ENCODE measurements at regions not wholly inside any gene's neighbourhood (a gene's known extent, or its start where the extent isn't known, plus 50 kb on each side); places are given as distances from the start of the nearest gene placed in this dataset.

DNA sequence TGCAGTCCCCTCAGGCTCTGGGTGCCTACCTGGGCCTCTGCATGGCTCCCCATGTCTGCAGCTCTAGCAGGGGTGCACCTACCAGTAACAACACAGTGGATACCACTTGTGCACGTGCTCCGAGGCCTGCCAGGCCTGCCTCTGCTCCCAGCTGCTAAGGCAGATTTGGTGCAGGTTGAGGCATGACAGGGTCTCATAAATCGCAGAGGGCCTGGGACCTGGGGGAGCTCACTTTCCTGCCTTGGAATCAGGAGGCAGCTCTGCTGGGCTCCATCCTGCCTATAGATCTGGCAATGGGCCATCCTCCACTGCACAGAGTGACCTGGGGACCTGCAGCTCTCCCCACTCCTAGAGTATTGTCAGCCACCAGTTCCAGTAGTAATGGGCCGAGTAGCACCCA, 121.9 kb upstream of the CXCL14 start:
- ATAC-seq: no peak
- TF ChIP-seq BACH2 (CRISPR knock-in tag; IDR thresholded peaks at IDR 0.05; ENCODE audit: borderline replicate concordance) (no peak), RARB (CRISPR knock-in tag; IDR thresholded peaks at IDR 0.05) (no peak), ZC3H10 (CRISPR knock-in tag; IDR thresholded peaks at IDR 0.05) (no peak), ZNF70 (CRISPR knock-in tag; IDR thresholded peaks at IDR 0.05) (no peak), ESRRG (CRISPR knock-in tag; IDR thresholded peaks at IDR 0.05) (no peak), ZFP3 (CRISPR knock-in tag; IDR thresholded peaks at IDR 0.05) (no peak), SNAI2 (CRISPR knock-in tag; IDR thresholded peaks at IDR 0.05) (no peak), TCF4 (CRISPR knock-in tag; IDR thresholded peaks at IDR 0.05; ENCODE audit: borderline replicate concordance) (no peak), ZNF8 (CRISPR knock-in tag; IDR thresholded peaks at IDR 0.05) (no peak), ISL1 (CRISPR knock-in tag; IDR thresholded peaks at IDR 0.05) (no peak), PPARA (CRISPR knock-in tag; IDR thresholded peaks at IDR 0.05; ENCODE audit: borderline replicate concordance) (no peak), CSDC2 (CRISPR knock-in tag; IDR thresholded peaks at IDR 0.05) (no peak), ARNTL (CRISPR knock-in tag; IDR thresholded peaks at IDR 0.05; ENCODE audit: borderline replicate concordance, low read depth) (no peak), GLIS3 (CRISPR knock-in tag; IDR thresholded peaks at IDR 0.05) (no peak), OSR1 (CRISPR knock-in tag; IDR thresholded peaks at IDR 0.05) (no peak), ZNF565 (CRISPR knock-in tag; conservative IDR thresholded peaks at IDR 0.05; ENCODE audit: low read depth) (no peak), ZFP30 (CRISPR knock-in tag; IDR thresholded peaks at IDR 0.05) (no peak), TOX (CRISPR knock-in tag; IDR thresholded peaks at IDR 0.05; ENCODE audit: borderline replicate concordance) (no peak)
- TF ChIP-seq, protein P1, sequence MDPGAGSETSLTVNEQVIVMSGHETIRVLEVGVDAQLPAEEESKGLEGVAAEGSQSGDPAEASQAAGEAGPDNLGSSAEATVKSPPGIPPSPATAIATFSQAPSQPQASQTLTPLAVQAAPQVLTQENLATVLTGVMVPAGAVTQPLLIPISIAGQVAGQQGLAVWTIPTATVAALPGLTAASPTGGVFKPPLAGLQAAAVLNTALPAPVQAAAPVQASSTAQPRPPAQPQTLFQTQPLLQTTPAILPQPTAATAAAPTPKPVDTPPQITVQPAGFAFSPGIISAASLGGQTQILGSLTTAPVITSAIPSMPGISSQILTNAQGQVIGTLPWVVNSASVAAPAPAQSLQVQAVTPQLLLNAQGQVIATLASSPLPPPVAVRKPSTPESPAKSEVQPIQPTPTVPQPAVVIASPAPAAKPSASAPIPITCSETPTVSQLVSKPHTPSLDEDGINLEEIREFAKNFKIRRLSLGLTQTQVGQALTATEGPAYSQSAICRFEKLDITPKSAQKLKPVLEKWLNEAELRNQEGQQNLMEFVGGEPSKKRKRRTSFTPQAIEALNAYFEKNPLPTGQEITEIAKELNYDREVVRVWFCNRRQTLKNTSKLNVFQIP (CRISPR knock-in tag; IDR thresholded peaks at IDR 0.05; ENCODE audit: borderline replicate concordance, low read depth): no peak
- TF ChIP-seq, protein P2, sequence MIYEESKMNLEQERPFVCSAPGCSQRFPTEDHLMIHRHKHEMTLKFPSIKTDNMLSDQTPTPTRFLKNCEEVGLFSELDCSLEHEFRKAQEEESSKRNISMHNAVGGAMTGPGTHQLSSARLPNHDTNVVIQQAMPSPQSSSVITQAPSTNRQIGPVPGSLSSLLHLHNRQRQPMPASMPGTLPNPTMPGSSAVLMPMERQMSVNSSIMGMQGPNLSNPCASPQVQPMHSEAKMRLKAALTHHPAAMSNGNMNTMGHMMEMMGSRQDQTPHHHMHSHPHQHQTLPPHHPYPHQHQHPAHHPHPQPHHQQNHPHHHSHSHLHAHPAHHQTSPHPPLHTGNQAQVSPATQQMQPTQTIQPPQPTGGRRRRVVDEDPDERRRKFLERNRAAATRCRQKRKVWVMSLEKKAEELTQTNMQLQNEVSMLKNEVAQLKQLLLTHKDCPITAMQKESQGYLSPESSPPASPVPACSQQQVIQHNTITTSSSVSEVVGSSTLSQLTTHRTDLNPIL (CRISPR knock-in tag; IDR thresholded peaks at IDR 0.05; ENCODE audit: low read depth): no peak

DNA sequence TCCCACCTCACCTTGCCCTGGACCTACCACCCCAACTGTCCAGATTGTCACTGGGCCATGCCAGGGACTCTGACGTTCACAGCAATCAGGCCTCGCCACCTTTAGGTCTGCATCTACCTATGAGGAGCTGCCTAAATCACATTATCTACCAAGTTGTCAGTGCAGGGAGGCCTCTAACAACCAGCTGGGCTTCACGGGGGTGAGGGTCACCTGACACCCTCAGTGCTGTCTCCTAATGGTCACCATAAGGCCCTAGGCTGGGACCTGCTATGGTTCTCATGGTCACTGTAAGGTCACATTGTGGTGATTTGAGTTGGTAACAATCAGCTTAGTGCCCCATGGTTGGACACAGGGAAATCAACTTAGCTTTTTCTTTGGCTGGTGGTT, 119.2 kb upstream of the CXCL14 start:
- ATAC-seq: no peak
- TF ChIP-seq TSHZ2 (CRISPR knock-in tag; IDR thresholded peaks at IDR 0.05): no peak
- no peak for TF ChIP-seq TCF4 (CRISPR knock-in tag; IDR thresholded peaks at IDR 0.05; ENCODE audit: borderline replicate concordance)
- no peak for TF ChIP-seq SNAI2 (CRISPR knock-in tag; IDR thresholded peaks at IDR 0.05)
- TF ChIP-seq ZFP30 (CRISPR knock-in tag; IDR thresholded peaks at IDR 0.05): no peak
- TF ChIP-seq TOX (CRISPR knock-in tag; IDR thresholded peaks at IDR 0.05; ENCODE audit: borderline replicate concordance): no peak
- TF ChIP-seq ZNF565 (CRISPR knock-in tag; conservative IDR thresholded peaks at IDR 0.05; ENCODE audit: low read depth): no peak
- TF ChIP-seq ZFP3 (CRISPR knock-in tag; IDR thresholded peaks at IDR 0.05): no peak
- no peak for TF ChIP-seq GLIS3 (CRISPR knock-in tag; IDR thresholded peaks at IDR 0.05)
- TF ChIP-seq ZNF70 (CRISPR knock-in tag; IDR thresholded peaks at IDR 0.05): no peak
- no peak for TF ChIP-seq BACH2 (CRISPR knock-in tag; IDR thresholded peaks at IDR 0.05; ENCODE audit: borderline replicate concordance)
- TF ChIP-seq, protein P3, sequence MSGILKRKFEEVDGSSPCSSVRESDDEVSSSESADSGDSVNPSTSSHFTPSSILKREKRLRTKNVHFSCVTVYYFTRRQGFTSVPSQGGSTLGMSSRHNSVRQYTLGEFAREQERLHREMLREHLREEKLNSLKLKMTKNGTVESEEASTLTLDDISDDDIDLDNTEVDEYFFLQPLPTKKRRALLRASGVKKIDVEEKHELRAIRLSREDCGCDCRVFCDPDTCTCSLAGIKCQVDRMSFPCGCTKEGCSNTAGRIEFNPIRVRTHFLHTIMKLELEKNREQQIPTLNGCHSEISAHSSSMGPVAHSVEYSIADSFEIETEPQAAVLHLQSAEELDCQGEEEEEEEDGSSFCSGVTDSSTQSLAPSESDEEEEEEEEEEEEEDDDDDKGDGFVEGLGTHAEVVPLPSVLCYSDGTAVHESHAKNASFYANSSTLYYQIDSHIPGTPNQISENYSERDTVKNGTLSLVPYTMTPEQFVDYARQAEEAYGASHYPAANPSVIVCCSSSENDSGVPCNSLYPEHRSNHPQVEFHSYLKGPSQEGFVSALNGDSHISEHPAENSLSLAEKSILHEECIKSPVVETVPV (CRISPR knock-in tag; IDR thresholded peaks at IDR 0.05): no peak

GRCh38 chr5:135697251-135697958, 118.6 kb upstream of the CXCL14 start:
- no peak for ATAC-seq
- TF ChIP-seq ZC3H10 (CRISPR knock-in tag; IDR thresholded peaks at IDR 0.05): no peak
- TF ChIP-seq, protein P1 (CRISPR knock-in tag; IDR thresholded peaks at IDR 0.05; ENCODE audit: borderline replicate concordance, low read depth): no peak
- no peak for TF ChIP-seq CSDC2 (CRISPR knock-in tag; IDR thresholded peaks at IDR 0.05)
- no peak for TF ChIP-seq BACH2 (CRISPR knock-in tag; IDR thresholded peaks at IDR 0.05; ENCODE audit: borderline replicate concordance)

All from SK-N-SH treated with all-trans-retinoic acid at 6 μM for 48 hours (cell line).